ENCODE measurements at regions not wholly inside any gene's neighbourhood (a gene's known extent, or its start where the extent isn't known, plus 50 kb on each side); places are given as distances from the start of the nearest gene placed in this dataset.

GRCh38 chr1:90187323-90187585 is 192.3 kb downstream of the ZNF326 start:
- ChIA-PET POLR2A (no interaction called here), RAD21 (ENCODE audit: low non-redundant PET in 1 of 2, low total read pairs in 2 of 2, uncharacterized antibody in 2 of 2, unreplicated experiment in 2 of 2) (no interaction called here), CTCF (no interaction called here)
- Histone ChIP-seq H3K4me3 (replicated peaks in 1 of 2; ENCODE audit: low read depth in 1 of 2, low read length in 2 of 2) (no peak overlapping the region), H4K20me1 (ENCODE audit: insufficient read depth) (no peaks in the 10 kb centered on the region), H3K4me2 (ENCODE audit: low read length) (no peak overlapping the region), H3K79me2 (ENCODE audit: insufficient read depth, low read length) (no peaks in the 10 kb centered on the region), H3K27ac (ENCODE audit: low read depth, low read length) (no peak overlapping the region), H3K4me1 (ENCODE audit: control insufficient read depth in 1 of 2, insufficient read depth in 2 of 2, low read length in 2 of 2) (no peaks in the 10 kb centered on the region), H3K9me2 (ENCODE audit: insufficient read depth) (no peaks in the 10 kb centered on the region), H3K36me3 (ENCODE audit: control insufficient read depth in 1 of 2, insufficient read depth in 2 of 2, low read length in 2 of 2) (no peaks in the 10 kb centered on the region), H3K9me3 (ENCODE audit: control insufficient read depth in 1 of 2, insufficient read depth in 1 of 2, low read depth in 1 of 2, low read length in 2 of 2) (no peaks in the 10 kb centered on the region), H3K27me3 (ENCODE audit: insufficient read depth, low read length) (peaks cover 29% of the 10 kb centered on the region; the same call in 1 of the 2 replicates), H3K9ac (ENCODE audit: low read length) (no peak overlapping the region), H2AFZ (ENCODE audit: low read depth, low read length, poor library complexity, severe bottlenecking) (no peak overlapping the region)
- DNase-seq (ENCODE audit: low read depth, low spot score) (no peak), ATAC-seq (no peak)
- no TSS peak for BruUV-seq (replicated peaks)
- intact Hi-C loops (cut with micrococcal nuclease): no loop called here
- no peak for TF ChIP-seq CEBPB (IDR thresholded peaks at IDR 0.05; ENCODE audit: low read depth)
- no peak for TF ChIP-seq ZFX (IDR thresholded peaks at IDR 0.05)
- TF ChIP-seq, protein P1, sequence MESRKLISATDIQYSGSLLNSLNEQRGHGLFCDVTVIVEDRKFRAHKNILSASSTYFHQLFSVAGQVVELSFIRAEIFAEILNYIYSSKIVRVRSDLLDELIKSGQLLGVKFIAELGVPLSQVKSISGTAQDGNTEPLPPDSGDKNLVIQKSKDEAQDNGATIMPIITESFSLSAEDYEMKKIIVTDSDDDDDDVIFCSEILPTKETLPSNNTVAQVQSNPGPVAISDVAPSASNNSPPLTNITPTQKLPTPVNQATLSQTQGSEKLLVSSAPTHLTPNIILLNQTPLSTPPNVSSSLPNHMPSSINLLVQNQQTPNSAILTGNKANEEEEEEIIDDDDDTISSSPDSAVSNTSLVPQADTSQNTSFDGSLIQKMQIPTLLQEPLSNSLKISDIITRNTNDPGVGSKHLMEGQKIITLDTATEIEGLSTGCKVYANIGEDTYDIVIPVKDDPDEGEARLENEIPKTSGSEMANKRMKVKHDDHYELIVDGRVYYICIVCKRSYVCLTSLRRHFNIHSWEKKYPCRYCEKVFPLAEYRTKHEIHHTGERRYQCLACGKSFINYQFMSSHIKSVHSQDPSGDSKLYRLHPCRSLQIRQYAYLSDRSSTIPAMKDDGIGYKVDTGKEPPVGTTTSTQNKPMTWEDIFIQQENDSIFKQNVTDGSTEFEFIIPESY (IDR thresholded peaks at IDR 0.05; ENCODE audit: extremely low read depth, insufficient replicate concordance, low read length): no peak
- TF ChIP-seq SIN3A (IDR thresholded peaks at IDR 0.05; ENCODE audit: low read depth): no peak

GRCh38 chr1:90186506-90187322 is 191.8 kb downstream of the ZNF326 start:
- Histone ChIP-seq H3K9ac (ENCODE audit: low read length) (no peak overlapping the region), H3K36me3 (ENCODE audit: control insufficient read depth in 1 of 2, insufficient read depth in 2 of 2, low read length in 2 of 2) (no peaks in the 10 kb centered on the region), H3K4me1 (ENCODE audit: control insufficient read depth in 1 of 2, insufficient read depth in 2 of 2, low read length in 2 of 2) (no peaks in the 10 kb centered on the region), H3K4me2 (ENCODE audit: low read length) (no peak overlapping the region), H3K27ac (ENCODE audit: low read depth, low read length) (no peak overlapping the region), H3K79me2 (ENCODE audit: insufficient read depth, low read length) (no peaks in the 10 kb centered on the region), H4K20me1 (ENCODE audit: insufficient read depth) (no peaks in the 10 kb centered on the region), H3K4me3 (replicated peaks in 1 of 2; ENCODE audit: low read depth in 1 of 2, low read length in 2 of 2) (no peak overlapping the region), H3K27me3 (ENCODE audit: insufficient read depth, low read length) (peaks cover 24% of the 10 kb centered on the region; the same call in 1 of the 2 replicates), H2AFZ (ENCODE audit: low read depth, low read length, poor library complexity, severe bottlenecking) (no peak overlapping the region), H3K9me2 (ENCODE audit: insufficient read depth) (no peaks in the 10 kb centered on the region), H3K9me3 (ENCODE audit: control insufficient read depth in 1 of 2, insufficient read depth in 1 of 2, low read depth in 1 of 2, low read length in 2 of 2) (no peaks in the 10 kb centered on the region)
- DNase-seq (ENCODE audit: low read depth, low spot score): no peak
- CTCF ChIA-PET: no interaction called here
- no peak for TF ChIP-seq EZH2phosphoT487 (IDR thresholded peaks at IDR 0.05; ENCODE audit: borderline replicate concordance)
- TF ChIP-seq POLR2A (IDR thresholded peaks at IDR 0.05; ENCODE audit: borderline replicate concordance, extremely low read depth, insufficient read depth, insufficient read length): no peak
- no peak for TF ChIP-seq RAD21 (IDR thresholded peaks at IDR 0.05; ENCODE audit: low read depth)
- no peak for TF ChIP-seq CTCF (IDR thresholded peaks at IDR 0.05 in 2 of 3, conservative IDR thresholded peaks at IDR 0.05 in 1 of 3; ENCODE audit: borderline replicate concordance in 1 of 3, insufficient read depth in 1 of 3, low read depth in 2 of 3, low read length in 2 of 3)
- no peak for TF ChIP-seq ELF1 (IDR thresholded peaks at IDR 0.05; ENCODE audit: borderline replicate concordance, low read depth)
- no peak for TF ChIP-seq ZFX (IDR thresholded peaks at IDR 0.05)
- TF ChIP-seq CBX3 (IDR thresholded peaks at IDR 0.05; ENCODE audit: low read depth): no peak
- TF ChIP-seq SP1 (IDR thresholded peaks at IDR 0.05; ENCODE audit: low read depth): no peak
- TF ChIP-seq EZH2 (IDR thresholded peaks at IDR 0.05): no peak
- TF ChIP-seq FOSL1 (IDR thresholded peaks at IDR 0.05; ENCODE audit: low read depth): no peak
- TF ChIP-seq JUND (IDR thresholded peaks at IDR 0.05): no peak
- TF ChIP-seq SIN3A (IDR thresholded peaks at IDR 0.05; ENCODE audit: low read depth): no peak
- no peak for TF ChIP-seq SRF (IDR thresholded peaks at IDR 0.05; ENCODE audit: low read depth)
- TF ChIP-seq CEBPB (IDR thresholded peaks at IDR 0.05; ENCODE audit: low read depth): no peak
- no peak for TF ChIP-seq MAX (IDR thresholded peaks at IDR 0.05)
- no peak for TF ChIP-seq TCF7L2 (IDR thresholded peaks at IDR 0.05; ENCODE audit: borderline replicate concordance, extremely low read depth, insufficient read depth, insufficient read length)
- RAD21 ChIA-PET (ENCODE audit: low non-redundant PET in 1 of 2, low total read pairs in 2 of 2, uncharacterized antibody in 2 of 2, unreplicated experiment in 2 of 2): no interaction called here
- no peak for ATAC-seq
- BruUV-seq (replicated peaks): no TSS peak
- POLR2A ChIA-PET: no interaction called here
- intact Hi-C loops (cut with micrococcal nuclease): no loop called here
